ENCODE measurements at regions not wholly inside any gene's neighbourhood (a gene's known extent, or its start where the extent isn't known, plus 50 kb on each side); places are given as distances from the start of the nearest gene placed in this dataset.

- no peak for DNase-seq (ENCODE audit: low read depth)
Measured at GRCh38 chr16:35506018-35506897, 2046.8 kb downstream of the TP53TG3F start.

- DNase-seq (ENCODE audit: low read depth) = no peak
Measured at GRCh38 chr16:35506898-35507194, 2047.4 kb downstream of the TP53TG3F start.

DNA sequence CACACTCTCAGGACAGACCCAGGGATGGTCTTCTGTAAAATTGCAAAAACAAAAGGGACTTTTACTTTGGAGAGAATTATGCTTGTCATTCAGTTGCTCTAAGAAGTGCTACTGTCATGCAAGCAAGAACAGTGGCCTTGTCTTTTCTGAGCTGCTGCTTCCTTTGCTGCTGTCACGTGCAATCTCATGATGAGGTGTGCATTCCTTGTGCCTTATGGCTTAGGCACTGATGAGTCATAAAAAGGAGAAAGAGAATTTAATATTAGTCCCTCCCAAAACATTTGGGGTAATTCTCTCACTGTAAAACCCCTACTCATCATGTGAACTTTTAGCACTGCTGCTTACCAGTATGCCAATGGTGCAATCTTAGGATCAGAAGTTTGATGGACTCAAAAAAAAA lies 2051.3 kb downstream of the TP53TG3F start:
- no peak for DNase-seq (ENCODE audit: low read depth)

DNA sequence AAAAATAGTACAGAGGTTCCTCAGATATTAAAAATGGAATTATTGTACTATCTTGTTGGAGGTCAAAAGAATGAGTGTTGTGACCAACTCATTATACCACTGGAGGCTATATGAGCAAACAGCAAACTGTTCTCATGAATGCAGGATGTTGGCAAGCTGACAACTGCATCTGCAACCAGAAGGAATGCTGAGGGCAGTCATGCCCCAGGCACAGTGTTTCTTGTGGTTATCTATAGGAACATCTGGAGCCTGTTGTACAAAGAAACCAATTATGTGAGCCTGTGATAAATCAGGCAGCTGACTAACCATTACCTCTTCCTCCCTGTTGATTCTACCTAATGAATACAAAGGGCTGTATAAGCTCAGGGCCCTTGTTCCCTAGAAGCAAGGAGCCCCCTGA lies 2057.1 kb downstream of the TP53TG3F start:
- no peak for DNase-seq (ENCODE audit: low read depth)

DNA sequence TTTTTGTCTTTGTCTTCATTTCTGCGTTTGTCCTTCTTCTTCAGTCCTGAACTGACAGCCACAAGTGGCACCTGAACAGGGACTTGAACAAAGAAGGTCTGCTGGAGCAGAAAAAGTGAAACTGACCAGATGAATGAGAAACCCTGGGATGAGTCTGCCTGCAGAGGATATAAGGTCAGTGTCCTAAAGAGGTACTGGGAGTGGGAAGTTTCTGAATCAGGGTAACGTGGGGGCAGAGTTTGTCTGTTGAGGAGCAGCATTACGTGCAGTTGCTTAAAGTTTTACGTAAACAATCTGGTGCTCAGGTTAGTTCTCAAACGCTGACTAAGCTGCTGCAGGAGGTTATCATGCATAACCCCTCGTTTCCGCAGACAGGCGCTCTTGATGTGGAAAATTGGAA lies 2057.6 kb downstream of the TP53TG3F start:
- no peak for DNase-seq (ENCODE audit: low read depth)

DNA sequence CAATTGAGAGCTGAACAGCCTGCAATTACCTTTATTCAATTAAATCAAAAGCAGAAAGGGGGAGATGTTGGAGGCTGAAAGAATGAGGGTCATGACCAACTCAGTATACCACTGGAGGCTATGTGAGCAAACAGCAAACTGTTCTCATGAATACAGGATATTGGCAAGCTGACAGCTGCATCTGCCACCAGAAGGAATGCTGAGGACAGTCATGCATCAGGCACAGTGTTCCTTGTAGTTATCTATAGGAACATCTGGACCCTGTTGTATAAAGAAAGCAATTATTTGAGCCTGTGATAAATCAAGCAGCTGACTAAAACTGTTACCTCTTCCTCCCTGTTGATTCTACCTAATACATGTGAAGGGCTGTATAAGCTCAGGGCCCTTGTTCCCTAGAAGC lies 2064.6 kb downstream of the TP53TG3F start:
- DNase-seq (ENCODE audit: low read depth) = no peak

- no peak for DNase-seq (ENCODE audit: low read depth)
Measured at GRCh38 chr16:35525979-35526590, 2066.7 kb downstream of the TP53TG3F start.

- DNase-seq (ENCODE audit: low read depth) = no peak
Measured at GRCh38 chr16:35532576-35532975, 2073.2 kb downstream of the TP53TG3F start.

GRCh38 chr16:35533683-35534082 lies 2074.3 kb downstream of the TP53TG3F start:
- DNase-seq (ENCODE audit: low read depth) = no peak

DNA sequence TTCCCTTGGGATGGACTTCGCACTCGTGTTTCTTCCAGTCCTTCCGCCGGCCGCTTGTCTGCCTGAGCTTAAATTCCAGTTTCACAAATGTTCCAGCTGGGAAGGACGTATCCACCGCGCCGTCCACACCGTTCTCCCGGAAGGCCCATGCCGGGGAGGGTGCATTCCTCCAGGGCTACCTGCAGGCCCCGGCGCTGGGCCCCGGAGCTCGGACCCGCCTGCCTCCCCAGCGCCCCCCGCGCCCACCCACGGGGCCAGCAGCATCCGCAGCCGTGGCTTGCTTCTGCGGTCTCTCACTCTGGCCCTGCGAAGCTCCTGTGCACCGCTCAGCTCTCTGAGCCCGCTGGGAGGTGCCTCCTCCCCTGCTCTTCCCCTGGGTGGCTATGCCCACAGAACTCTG lies 2084.1 kb downstream of the TP53TG3F start:
- no peak for DNase-seq (ENCODE audit: low read depth)

DNA sequence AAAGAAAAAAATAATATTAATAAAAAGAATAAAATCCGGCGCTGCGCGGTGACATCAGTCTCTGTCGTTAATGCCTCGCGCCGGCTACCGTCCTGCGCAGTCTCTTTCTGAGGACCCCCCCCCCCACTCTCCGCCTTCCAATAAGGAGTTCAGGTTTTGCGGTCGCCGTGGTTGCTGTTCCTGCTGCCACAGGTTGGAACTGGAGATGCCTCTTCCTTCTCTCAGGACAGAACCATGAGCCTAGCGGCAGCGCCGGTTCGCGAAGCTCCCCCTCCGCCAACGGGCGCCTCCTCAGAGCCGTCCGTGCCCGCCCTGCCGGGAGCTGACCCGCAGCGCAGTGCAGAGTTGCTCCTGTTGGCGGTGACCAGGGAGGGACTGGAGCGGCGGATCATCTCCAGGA lies 2093.4 kb downstream of the TP53TG3F start:
- DNase-seq (ENCODE audit: low read depth) = no peak

- DNase-seq (ENCODE audit: low read depth) = no peak
Measured at GRCh38 chr16:35557731-35558130, 2098.3 kb downstream of the TP53TG3F start.

- no peak for DNase-seq (ENCODE audit: low read depth)
Measured at GRCh38 chr16:35559911-35560636, 2100.7 kb downstream of the TP53TG3F start.

DNA sequence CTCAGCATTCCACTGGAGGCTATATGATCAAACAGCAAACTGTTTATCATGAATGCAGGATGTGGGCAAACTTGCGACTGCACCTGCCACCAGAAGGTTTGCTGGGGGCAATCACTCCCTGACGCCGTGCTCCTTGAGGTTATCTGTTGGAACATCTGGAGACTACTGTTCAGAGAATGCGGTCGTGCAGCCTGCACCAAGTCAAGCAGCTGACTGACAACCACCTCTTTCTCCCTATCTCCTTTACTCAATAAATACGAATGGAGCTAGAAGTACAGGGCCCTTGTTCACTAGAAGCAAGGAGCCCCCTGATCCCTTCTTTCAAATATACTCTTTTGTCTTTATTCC lies 2101.2 kb downstream of the TP53TG3F start:
- DNase-seq (ENCODE audit: low read depth) = no peak

- no peak for DNase-seq (ENCODE audit: low read depth)
Measured at GRCh38 chr16:35561346-35561745, 2101.9 kb downstream of the TP53TG3F start.

GRCh38 chr16:35562471-35562870 lies 2103.1 kb downstream of the TP53TG3F start:
- no peak for DNase-seq (ENCODE audit: low read depth)

GRCh38 chr16:35562919-35563318 lies 2103.5 kb downstream of the TP53TG3F start:
- DNase-seq (ENCODE audit: low read depth) = no peak

GRCh38 chr16:35564148-35564547 lies 2104.7 kb downstream of the TP53TG3F start:
- no peak for DNase-seq (ENCODE audit: low read depth)

GRCh38 chr16:35564889-35565288 lies 2105.5 kb downstream of the TP53TG3F start:
- no peak for DNase-seq (ENCODE audit: low read depth)

DNA sequence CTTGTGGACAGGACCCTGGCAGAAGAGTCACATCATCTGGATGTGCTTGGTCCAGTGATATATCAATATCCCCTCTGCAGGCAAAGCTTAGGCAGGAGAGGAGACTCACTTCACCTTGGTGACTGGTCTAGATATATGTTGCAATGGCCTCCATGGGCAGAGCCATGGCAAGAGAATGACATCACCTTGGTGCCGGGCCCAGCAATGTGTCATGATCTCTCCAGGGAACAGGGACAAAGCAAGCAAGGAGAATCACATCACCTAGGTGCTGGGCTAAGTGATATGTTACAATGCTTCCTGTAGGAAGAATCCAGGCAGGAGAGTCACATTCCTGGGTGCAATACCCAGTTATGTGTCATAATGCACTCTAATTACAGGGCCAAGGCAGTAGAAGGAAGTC lies 2106.2 kb downstream of the TP53TG3F start:
- DNase-seq (ENCODE audit: low read depth) = no peak

- DNase-seq (ENCODE audit: low read depth) = no peak
Measured at GRCh38 chr16:35569413-35569812, 2110.0 kb downstream of the TP53TG3F start.

DNA sequence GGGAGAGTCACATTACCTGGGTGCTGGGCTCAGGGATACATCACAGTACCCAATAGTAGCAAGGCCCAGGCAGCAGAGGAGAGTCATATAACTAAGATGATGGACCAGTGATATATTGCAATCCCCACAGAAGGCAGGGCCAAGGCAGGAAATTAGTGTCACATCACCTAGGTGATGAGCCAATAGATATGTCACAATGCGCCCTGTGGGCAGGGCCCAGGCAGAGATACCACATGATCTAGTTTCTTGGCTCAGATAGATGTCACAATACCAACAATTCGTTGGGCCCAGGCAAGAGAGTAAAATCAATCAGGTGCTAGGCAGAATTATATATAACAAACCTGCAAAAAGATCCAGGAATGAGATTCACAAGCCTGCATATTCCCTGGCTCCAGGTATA lies 2111.5 kb downstream of the TP53TG3F start:
- no peak for DNase-seq (ENCODE audit: low read depth)

DNA sequence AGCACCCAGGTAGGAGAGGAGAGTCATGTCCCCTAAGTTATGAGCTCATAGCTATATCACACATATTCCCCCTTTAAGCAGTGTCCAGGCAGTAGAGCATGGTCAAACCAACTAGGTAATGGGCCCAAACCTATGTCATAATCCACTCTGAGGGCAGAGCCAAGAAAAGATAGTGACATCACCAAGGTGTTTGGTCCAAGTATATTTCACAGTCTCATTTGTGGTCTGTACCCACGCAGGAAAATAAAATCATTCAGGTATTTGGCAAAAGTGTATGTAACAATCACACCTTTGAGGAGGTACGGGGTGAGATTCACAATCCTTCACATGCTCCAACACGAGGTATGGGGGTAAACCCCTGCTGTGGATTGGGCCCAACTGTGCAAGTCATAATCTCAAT lies 2112.8 kb downstream of the TP53TG3F start:
- no peak for DNase-seq (ENCODE audit: low read depth)
